GM12878 (cell line): ENCODE measurements at regions not wholly inside any gene's neighbourhood (a gene's known extent, or its start where the extent isn't known, plus 50 kb on each side); places are given as distances from the start of the nearest gene placed in this dataset.

ENCODE experiments used
- ATAC-seq: fragments of 200-7000 bp; cut with Tn5 transposase; 3 replicates; pipeline ENCODE4 v1.9.1; 2020; ENCODE audit warnings: mild to moderate bottlenecking, moderate library complexity
- BruUV-seq: library from RNA; stranded (reverse); fragments of 400-500 nt; replicated peaks from 2 replicates; lab custom pipeline; 2021; lab: Mats Ljungman, UMichigan
- CTCF ChIA-PET: fragments of 300-600 bp; sonication (Branson Sonifier 250); formaldehyde crosslinking; extraction: SDS; loops from one replicate; lab custom pipeline; 2021; ENCODE audit warnings: inconsistent platforms; lab: Yijun Ruan, JAX
- POLR2A ChIA-PET: fragments of 350-600 bp; formaldehyde crosslinking; extraction: SDS; loops from one replicate; lab custom pipeline; 2021; ENCODE audit warnings: inconsistent platforms; lab: Charles Lee
- RAD21 ChIA-PET: fragments of 300-600 bp; sonication (Branson Sonifier 250); formaldehyde crosslinking; loops from one replicate; lab custom pipeline; 2023; ENCODE audit warnings: antibody characterized with exemption; ENCODE audit not compliant: unreplicated experiment; lab: Charles Lee
- SMC1A ChIA-PET: fragments of 300-600 bp; sonication (Branson Sonifier 250); formaldehyde crosslinking; loops from one replicate; lab custom pipeline; 2023; ENCODE audit not compliant: unreplicated experiment, uncharacterized antibody; lab: Charles Lee
- DNase-seq: peaks from one replicate; pipeline ENCODE4 v3.0.0-alpha.2; 2011; ENCODE audit warnings: low read depth, low spot score
- FAIRE-seq: peaks from 3 replicates; lab custom pipeline; 2011; peaks lifted over from hg19 to GRCh38; lab: Jason Lieb, UNC
- H2AFZ ChIP-seq: 2 replicates; pipeline ENCODE4 v1.6.0; 2011; ENCODE audit warnings: low read depth, low read length, control low read depth; ENCODE audit not compliant: control insufficient read depth
- H3K27ac ChIP-seq: 2 replicates; pipeline ENCODE4 v1.5.1; 2011; ENCODE audit warnings: control low read depth; ENCODE audit not compliant: control insufficient read depth, insufficient read depth
- H3K27me3 ChIP-seq, 2 experiments: replicated peaks in 1 of 2; 2 replicates each; pipeline versions ENCODE4 v1.6.0 to v1.6.1; 2011; ENCODE audit warnings: low read length in 1 of 2; ENCODE audit not compliant: control insufficient read depth in 2 of 2, insufficient read depth in 2 of 2
- H3K36me3 ChIP-seq, 2 experiments: 2 replicates each; pipeline ENCODE4 v1.5.1; 2011; ENCODE audit warnings: low read length in 1 of 2; ENCODE audit not compliant: control insufficient read depth in 2 of 2, insufficient read depth in 2 of 2
- H3K4me1 ChIP-seq: 2 replicates; pipeline ENCODE4 v1.6.1; 2011; ENCODE audit warnings: mild to moderate bottlenecking, low read length, moderate library complexity, mixed read lengths; ENCODE audit not compliant: control insufficient read depth, insufficient read depth
- H3K4me2 ChIP-seq: 2 replicates; pipeline ENCODE4 v1.6.0; 2011; ENCODE audit warnings: control low read depth; ENCODE audit not compliant: control insufficient read depth, insufficient read depth
- H3K4me3 ChIP-seq: fragments of 200-600 bp; sonication (generic); 2 replicates; pipeline ENCODE4 v1.5.1; 2016
- H3K79me2 ChIP-seq: 2 replicates; pipeline ENCODE4 v1.6.0; 2011; ENCODE audit warnings: low read length; ENCODE audit not compliant: control insufficient read depth, insufficient read depth
- H3K9ac ChIP-seq: 2 replicates; pipeline ENCODE4 v1.8.0; 2011; ENCODE audit warnings: low read length, control low read depth, mixed read lengths; ENCODE audit not compliant: control insufficient read depth, insufficient read depth
- H3K9me3 ChIP-seq: replicated peaks from 3 replicates; pipeline ENCODE4 v1.5.1; 2011; ENCODE audit warnings: mild to moderate bottlenecking, low read length; ENCODE audit not compliant: control insufficient read depth, insufficient read depth
- H4K20me1 ChIP-seq: 2 replicates; pipeline ENCODE4 v1.6.0; 2011; ENCODE audit not compliant: control insufficient read depth, insufficient read depth
- CREB1 ChIP-seq: IDR thresholded peaks from 2 replicates; pipeline ENCODE4 v1.6.1; 2012; ENCODE audit warnings: low read depth, mild to moderate bottlenecking, inconsistent platforms
- ESRRA ChIP-seq: IDR thresholded peaks from 2 replicates; pipeline ENCODE4 v1.6.1; 2012; ENCODE audit warnings: mild to moderate bottlenecking, low read length, improper control_type of control experiment
- FOS ChIP-seq: IDR thresholded peaks from 3 replicates; pipeline ENCODE4 v1.6.1; 2011; ENCODE audit warnings: borderline replicate concordance; ENCODE audit not compliant: insufficient read length; ENCODE audit errors: extremely low read depth
- FOXM1 ChIP-seq: IDR thresholded peaks from 2 replicates; pipeline ENCODE4 v1.6.1; 2012; ENCODE audit warnings: low read depth, mild to moderate bottlenecking, inconsistent platforms, low read length, moderate library complexity
- HDAC2 ChIP-seq: fragments of 200-600 bp; sonication (generic); IDR thresholded peaks from 2 replicates; pipeline ENCODE4 v1.6.1; 2017
- JUND ChIP-seq: IDR thresholded peaks from 2 replicates; pipeline ENCODE4 v1.6.1; 2012; ENCODE audit warnings: low read depth, mild to moderate bottlenecking, low read length, improper control_type of control experiment, moderate library complexity
- MEF2A ChIP-seq: IDR thresholded peaks from 2 replicates; pipeline ENCODE4 v1.6.1; 2011; ENCODE audit warnings: low read depth, mild to moderate bottlenecking, low read length, moderate library complexity; ENCODE audit not compliant: insufficient read depth
- NFYA ChIP-seq: IDR thresholded peaks from 2 replicates; pipeline ENCODE4 v1.6.1; 2011; ENCODE audit warnings: low read depth, mild to moderate bottlenecking, low read length, improper control_type of control experiment, borderline replicate concordance
- NFYB ChIP-seq: IDR thresholded peaks from 2 replicates; pipeline ENCODE4 v1.6.1; 2011; ENCODE audit warnings: low read depth, mild to moderate bottlenecking, low read length, improper control_type of control experiment, moderate library complexity; ENCODE audit not compliant: insufficient read depth
- SPI1 ChIP-seq: IDR thresholded peaks from 2 replicates; pipeline ENCODE4 v1.6.1; 2011; ENCODE audit warnings: low read depth, mild to moderate bottlenecking, low read length, moderate library complexity, borderline replicate concordance; ENCODE audit not compliant: insufficient read depth
- STAT1 ChIP-seq: fragments of 450-650 bp; conservative IDR thresholded peaks from 2 replicates; pipeline ENCODE4 v1.6.1; 2014; ENCODE audit warnings: antibody characterized with exemption, mild to moderate bottlenecking
- SUZ12 ChIP-seq: fragments of 200-600 bp; sonication (generic); IDR thresholded peaks from one replicate; pipeline ENCODE4 v1.6.1; 2018; ENCODE audit warnings: antibody characterized with exemption, mild to moderate bottlenecking; ENCODE audit not compliant: unreplicated experiment
- TCF7 ChIP-seq: IDR thresholded peaks from 2 replicates; pipeline ENCODE4 v1.6.1; 2014; ENCODE audit warnings: antibody characterized with exemption, borderline replicate concordance
- YY1 ChIP-seq: IDR thresholded peaks from 2 replicates; pipeline ENCODE4 v1.6.1; 2011; ENCODE audit warnings: low read depth, mild to moderate bottlenecking, low read length
- ZNF217 ChIP-seq: fragments of 450-650 bp; IDR thresholded peaks from 2 replicates; pipeline ENCODE4 v1.6.1; 2017; ENCODE audit warnings: antibody characterized with exemption, mild to moderate bottlenecking
- in situ Hi-C: fragments of 300-500 bp; cut with MboI; formaldehyde crosslinking; loops from 9 replicates; pipeline ENCODE4 v1.14.3; 2018; ENCODE audit warnings: mixed read lengths
- intact Hi-C: fragments of 100-400 bp; cut with micrococcal nuclease; formaldehyde crosslinking; loops from one replicate; pipeline ENCODE4 v1.14.2; 2022; ENCODE audit not compliant: unreplicated experiment

GRCh38 chr20:12406978-12407377 is 489.3 kb downstream of the BTBD3 start:
- Histone ChIP-seq H4K20me1 (no peaks in the 10 kb centered on the region), H3K4me1 (no peaks in the 10 kb centered on the region), H3K9ac (no peak overlapping the region), H3K27me3 (no peaks in the 10 kb centered on the region), H3K4me2 (no peak overlapping the region), H3K9me3 (no peaks in the 10 kb centered on the region), H3K4me3 (no peak overlapping the region), H3K79me2 (no peaks in the 10 kb centered on the region), H3K36me3 (no peaks in the 10 kb centered on the region), H2AFZ (no peak overlapping the region), H3K27ac (no peak overlapping the region)
- RAD21 ChIA-PET: no interaction called here
- SMC1A ChIA-PET: interaction anchor here (1.6 kb wide), 1 partner anchor 10 kb away, joined by 4 read pairs; no protein-coding TSS in a partner anchor
- CTCF ChIA-PET: no interaction called here
- ATAC-seq (no peak), FAIRE-seq (no peak), DNase-seq (no peak)
- TF ChIP-seq ESRRA: no peak
- TF ChIP-seq HDAC2: no peak
- TF ChIP-seq YY1: no peak
- no peak for TF ChIP-seq STAT1
- no peak for TF ChIP-seq SPI1
- no peak for TF ChIP-seq SUZ12
- TF ChIP-seq CREB1: no peak
- no peak for TF ChIP-seq NFYB
- TF ChIP-seq FOS: no peak
- no peak for TF ChIP-seq JUND
- TF ChIP-seq NFYA: no peak
- TF ChIP-seq MEF2A: no peak
- no peak for TF ChIP-seq ZNF217
- no peak for TF ChIP-seq TCF7
- TF ChIP-seq FOXM1: no peak
- in situ Hi-C loops (no loop called here), intact Hi-C loops (no loop called here)
- no TSS peak for BruUV-seq
- POLR2A ChIA-PET: no interaction called here
